Activated T-cell treated with anti-CD3 and anti-CD28 coated beads, Interleukin-2, amount 50 U/mL, for 48 hours (primary cell): ENCODE measurements at regions not wholly inside any gene's neighbourhood (a gene's known extent, or its start where the extent isn't known, plus 50 kb on each side); places are given as distances from the start of the nearest gene placed in this dataset.

ENCODE experiments used
- DNase-seq, 2 experiments: peaks; one replicate each; pipeline ENCODE4 v3.0.0-alpha.2; 2020

GRCh38 chr9:107883496-107884124 is 394.0 kb upstream of the KLF4 start:
- no peak for DNase-seq

GRCh38 chr9:107881626-107882300 is 392.2 kb upstream of the KLF4 start:
- no peak for DNase-seq

- DNase-seq = no peak
These were observed 388.9 kb upstream of the KLF4 start for GRCh38 chr9:107878462-107878861.

- no peak for DNase-seq
These were observed 386.0 kb upstream of the KLF4 start for GRCh38 chr9:107875571-107875980.

GRCh38 chr9:107874591-107875369 is 385.2 kb upstream of the KLF4 start:
- no peak for DNase-seq

- no peak for DNase-seq
These were observed 384.6 kb upstream of the KLF4 start for GRCh38 chr9:107874137-107874536.

- no peak for DNase-seq
These were observed 383.1 kb upstream of the KLF4 start for GRCh38 chr9:107872457-107873192.

- DNase-seq = no peak
These were observed 381.5 kb upstream of the KLF4 start for GRCh38 chr9:107870927-107871680.

- no peak for DNase-seq
These were observed 380.7 kb upstream of the KLF4 start for GRCh38 chr9:107870221-107870620.

- no peak for DNase-seq
These were observed 379.5 kb upstream of the KLF4 start for GRCh38 chr9:107869111-107869510.

- DNase-seq = no peak
These were observed 378.6 kb upstream of the KLF4 start for GRCh38 chr9:107868186-107868585.

GRCh38 chr9:107867738-107868137 is 378.2 kb upstream of the KLF4 start:
- DNase-seq = no peak

- no peak for DNase-seq
These were observed 377.2 kb upstream of the KLF4 start for GRCh38 chr9:107866711-107867311.

GRCh38 chr9:107863396-107863795 is 373.8 kb upstream of the KLF4 start:
- no peak for DNase-seq

GRCh38 chr9:107862881-107863280 is 373.3 kb upstream of the KLF4 start:
- no peak for DNase-seq

- no peak for DNase-seq
These were observed 372.8 kb upstream of the KLF4 start for GRCh38 chr9:107862323-107862722.

- no peak for DNase-seq
These were observed 371.5 kb upstream of the KLF4 start for GRCh38 chr9:107861075-107861474.

GRCh38 chr9:107858260-107858659 is 368.7 kb upstream of the KLF4 start:
- DNase-seq = no peak

- no peak for DNase-seq
These were observed 367.1 kb upstream of the KLF4 start for GRCh38 chr9:107856633-107857032.

GRCh38 chr9:107855164-107855563 is 365.6 kb upstream of the KLF4 start:
- DNase-seq = no peak

GRCh38 chr9:107853461-107853860 is 363.9 kb upstream of the KLF4 start:
- DNase-seq = no peak

- DNase-seq = no peak
These were observed 363.3 kb upstream of the KLF4 start for GRCh38 chr9:107852891-107853290.
